Muscle layer of colon (tissue), 2 donors: ENCODE measurements at regions not wholly inside any gene's neighbourhood (a gene's known extent, or its start where the extent isn't known, plus 50 kb on each side); places are given as distances from the start of the nearest gene placed in this dataset.

Experiments used
- H3K27ac ChIP-seq: one replicate; pipeline ENCODE4 v1.7.0; 2013; ENCODE audit warnings: low read depth, mild to moderate bottlenecking, low read length, moderate library complexity
- H3K27me3 ChIP-seq, 2 donors: one replicate each; pipeline ENCODE4 v1.7.0; 2013; ENCODE audit warnings: low read length in 2 of 2, mild to moderate bottlenecking in 2 of 2; ENCODE audit not compliant: insufficient read depth in 2 of 2, control insufficient read depth in 1 of 2
- H3K36me3 ChIP-seq: one replicate; pipeline ENCODE4 v1.7.0; 2013; ENCODE audit warnings: mild to moderate bottlenecking, low read length; ENCODE audit not compliant: insufficient read depth
- H3K4me1 ChIP-seq: one replicate; pipeline ENCODE4 v1.7.0; 2013; ENCODE audit warnings: mild to moderate bottlenecking, low read length; ENCODE audit not compliant: insufficient read depth
- H3K4me3 ChIP-seq, 2 donors: one replicate each; pipeline ENCODE4 v1.7.0; 2013; ENCODE audit warnings: low read length in 2 of 2, low read depth in 1 of 2, mild to moderate bottlenecking in 1 of 2, moderate library complexity in 1 of 2
- H3K9ac ChIP-seq: one replicate; pipeline ENCODE4 v1.7.0; 2013; ENCODE audit warnings: low read length
- H3K9me3 ChIP-seq: one replicate; pipeline ENCODE4 v1.7.0; 2013; ENCODE audit warnings: mild to moderate bottlenecking, low read length
- donor health status: abdominal sarcoma.
- donor health status: Adenocarcinoma of cecum.

GRCh38 chr5:159424123-159424522 is 93.8 kb upstream of the IL12B start:
- Histone ChIP-seq H3K9me3 (no peaks in the 10 kb centered on the region), H3K36me3 (no peaks in the 10 kb centered on the region), H3K27me3 (no peaks in the 10 kb centered on the region), H3K4me1 (no peaks in the 10 kb centered on the region), H3K4me3 (no peak overlapping the region), H3K9ac (no peak overlapping the region), H3K27ac (no peak overlapping the region)

- H3K4me1 ChIP-seq, result no peaks in the 10 kb centered on the region
- no peak overlapping the region for H3K27ac ChIP-seq
- no peaks in the 10 kb centered on the region for H3K36me3 ChIP-seq
- no peak overlapping the region for H3K9ac ChIP-seq
- H3K4me3 ChIP-seq, result no peak overlapping the region
- no peaks in the 10 kb centered on the region for H3K27me3 ChIP-seq
- H3K9me3 ChIP-seq, result no peaks in the 10 kb centered on the region
These were observed 96.4 kb upstream of the IL12B start for GRCh38 chr5:159426694-159427093.

- H3K27ac ChIP-seq, result no peak overlapping the region
- H3K27me3 ChIP-seq, result no peaks in the 10 kb centered on the region
- no peaks in the 10 kb centered on the region for H3K9me3 ChIP-seq
- H3K4me1 ChIP-seq, result no peaks in the 10 kb centered on the region
- no peak overlapping the region for H3K9ac ChIP-seq
- H3K4me3 ChIP-seq, result no peak overlapping the region
- no peaks in the 10 kb centered on the region for H3K36me3 ChIP-seq
These were observed 97.1 kb upstream of the IL12B start for GRCh38 chr5:159427180-159428012.

- Histone ChIP-seq H3K4me3 (no peak overlapping the region), H3K9ac (no peak overlapping the region), H3K36me3 (no peaks in the 10 kb centered on the region), H3K27ac (no peak overlapping the region), H3K4me1 (no peaks in the 10 kb centered on the region), H3K9me3 (no peaks in the 10 kb centered on the region), H3K27me3 (no peaks in the 10 kb centered on the region)
These were observed 100.2 kb upstream of the IL12B start for GRCh38 chr5:159430361-159431012.

- no peak overlapping the region for H3K4me3 ChIP-seq
- H3K9me3 ChIP-seq, result no peaks in the 10 kb centered on the region
- no peaks in the 10 kb centered on the region for H3K36me3 ChIP-seq
- H3K4me1 ChIP-seq, result no peaks in the 10 kb centered on the region
- H3K27me3 ChIP-seq, result no peaks in the 10 kb centered on the region
- H3K9ac ChIP-seq, result no peak overlapping the region
- H3K27ac ChIP-seq, result no peak overlapping the region
These were observed 105.6 kb upstream of the IL12B start for GRCh38 chr5:159435855-159436254.

- H3K9ac ChIP-seq, result no peak overlapping the region
These were observed 107.8 kb upstream of the IL12B start for GRCh38 chr5:159438092-159438491.

GRCh38 chr5:159439002-159439401 is 108.7 kb upstream of the IL12B start:
- Histone ChIP-seq H3K9me3 (no peaks in the 10 kb centered on the region), H3K4me1 (peaks cover 3% of the 10 kb centered on the region), H3K27me3 (no peaks in the 10 kb centered on the region), H3K9ac (no peak overlapping the region), H3K27ac (no peak overlapping the region), H3K36me3 (no peaks in the 10 kb centered on the region), H3K4me3 (no peak overlapping the region)

More at GRCh38 chr5:159438092-159438491, 107.8 kb upstream of the IL12B start:
- no peaks in the 10 kb centered on the region for H3K9me3 ChIP-seq
- H3K36me3 ChIP-seq, result no peaks in the 10 kb centered on the region
- no peak overlapping the region for H3K4me3 ChIP-seq
- peaks cover 3% of the 10 kb centered on the region for H3K4me1 ChIP-seq
- no peak overlapping the region for H3K27ac ChIP-seq
- H3K27me3 ChIP-seq, result no peaks in the 10 kb centered on the region

- H3K27me3 ChIP-seq, result no peaks in the 10 kb centered on the region
- H3K36me3 ChIP-seq, result no peaks in the 10 kb centered on the region
- H3K4me3 ChIP-seq, result no peak overlapping the region
- no peak overlapping the region for H3K9ac ChIP-seq
- H3K4me1 ChIP-seq, result peaks cover 3% of the 10 kb centered on the region
- H3K27ac ChIP-seq, result no peak overlapping the region
- no peaks in the 10 kb centered on the region for H3K9me3 ChIP-seq
These were observed 109.9 kb upstream of the IL12B start for GRCh38 chr5:159440235-159440634.

GRCh38 chr5:159440968-159441367 is 110.7 kb upstream of the IL12B start:
- Histone ChIP-seq H3K36me3 (no peaks in the 10 kb centered on the region), H3K9me3 (no peaks in the 10 kb centered on the region), H3K4me1 (peaks cover 3% of the 10 kb centered on the region), H3K4me3 (no peak overlapping the region), H3K27me3 (no peaks in the 10 kb centered on the region), H3K27ac (no peak overlapping the region), H3K9ac (no peak overlapping the region)

- Histone ChIP-seq H3K4me3 (no peak overlapping the region), H3K27me3 (no peaks in the 10 kb centered on the region), H3K27ac (no peak overlapping the region), H3K9me3 (no peaks in the 10 kb centered on the region), H3K9ac (no peak overlapping the region), H3K36me3 (no peaks in the 10 kb centered on the region), H3K4me1 (peaks cover 3% of the 10 kb centered on the region)
These were observed 111.2 kb upstream of the IL12B start for GRCh38 chr5:159441441-159441840.

GRCh38 chr5:159442206-159442850 is 112.0 kb upstream of the IL12B start:
- H3K36me3 ChIP-seq, result no peaks in the 10 kb centered on the region
- H3K9ac ChIP-seq, result no peak overlapping the region
- no peak overlapping the region for H3K4me3 ChIP-seq
- H3K27ac ChIP-seq, result no peak overlapping the region
- peaks cover 3% of the 10 kb centered on the region for H3K4me1 ChIP-seq
- no peaks in the 10 kb centered on the region for H3K9me3 ChIP-seq
- no peaks in the 10 kb centered on the region for H3K27me3 ChIP-seq
